HepG2 (cell line): ENCODE measurements at regions not wholly inside any gene's neighbourhood (a gene's known extent, or its start where the extent isn't known, plus 50 kb on each side); places are given as distances from the start of the nearest gene placed in this dataset.

ENCODE experiments used
- ATAC-seq: fragments of 200-7000 bp; cut with Tn5 transposase; 3 replicates; pipeline ENCODE4 v1.9.1; 2020; ENCODE audit warnings: mild to moderate bottlenecking, moderate library complexity
- BruUV-seq: library from RNA; stranded (reverse); fragments of 400-500 nt; replicated peaks from 2 replicates; lab custom pipeline; 2021; lab: Mats Ljungman, UMichigan
- CTCF ChIA-PET: fragments of 300-600 bp; formaldehyde crosslinking; extraction: SDS; loops from one replicate; lab custom pipeline; 2021; ENCODE audit warnings: low total read pairs, inconsistent platforms, low intra/inter-chr PET ratio; lab: Yijun Ruan, JAX
- POLR2A ChIA-PET: fragments of 350-600 bp; sonication (Branson Sonifier 250); formaldehyde crosslinking; loops from one replicate; lab custom pipeline; 2020; ENCODE audit warnings: antibody characterized with exemption, inconsistent platforms; lab: Yijun Ruan, JAX
- DNase-seq: peaks from one replicate; pipeline ENCODE4 v3.0.0-alpha.2; 2015; ENCODE audit warnings: low spot score
- FAIRE-seq: peaks from 3 replicates; lab custom pipeline; 2011; peaks lifted over from hg19 to GRCh38; lab: Jason Lieb, UNC
- H2AFZ ChIP-seq: one replicate; pipeline ENCODE4 v1.6.1; 2011; ENCODE audit warnings: low read length, inconsistent platforms
- H3K27ac ChIP-seq: fragments of 300-600 bp; 3 replicates; pipeline ENCODE4 v1.8.0; 2011; ENCODE audit warnings: mixed run types, mild to moderate bottlenecking, mixed read lengths, low read length, inconsistent platforms; ENCODE audit not compliant: insufficient read depth; ENCODE audit errors: extremely low read length
- H3K27me3 ChIP-seq, 2 experiments: fragments of 200-600 bp in 1 of 2; 2 replicates in 1 of 2; 3 replicates in 1 of 2; pipeline versions ENCODE4 v1.6.0 to v1.8.0; 2011; ENCODE audit warnings: low read length in 2 of 2, mild to moderate bottlenecking in 2 of 2, moderate library complexity in 2 of 2, inconsistent platforms in 1 of 2; ENCODE audit not compliant: insufficient read depth in 2 of 2, control insufficient read depth in 1 of 2
- H3K36me3 ChIP-seq, 2 experiments: fragments of 200-600 bp in 1 of 2; replicated peaks in 1 of 2; 2 replicates in 1 of 2; 3 replicates in 1 of 2; pipeline versions ENCODE4 v1.5.1 to v1.8.0; 2011; ENCODE audit warnings: low read length in 2 of 2, inconsistent platforms in 1 of 2; ENCODE audit not compliant: insufficient read depth in 2 of 2, control insufficient read depth in 1 of 2
- H3K4me1 ChIP-seq: 2 replicates; pipeline ENCODE4 v1.5.1; 2012; ENCODE audit warnings: low read length, inconsistent platforms; ENCODE audit not compliant: insufficient read depth
- H3K4me2 ChIP-seq: 2 replicates; pipeline ENCODE4 v1.6.0; 2011; ENCODE audit warnings: low read depth, low read length, inconsistent platforms
- H3K4me3 ChIP-seq, 3 experiments: fragments of 200-600 bp in 1 of 3; sonication (generic), shearing (Covaris generic) in 1 of 3; replicated peaks in 1 of 3; 2 replicates each; pipeline ENCODE4 v1.5.1; 2011 to 2016; ENCODE audit warnings: low read length in 3 of 3, inconsistent platforms in 2 of 3, low read depth in 2 of 3, mild to moderate bottlenecking in 2 of 3, control low read depth in 1 of 3, mixed read lengths in 1 of 3; ENCODE audit not compliant: insufficient read depth in 1 of 3
- H3K79me2 ChIP-seq: one replicate; pipeline ENCODE4 v1.6.1; 2011; ENCODE audit warnings: low read length, inconsistent platforms; ENCODE audit not compliant: insufficient read depth
- H3K9ac ChIP-seq: 2 replicates; pipeline ENCODE4 v1.6.0; 2011; ENCODE audit warnings: mild to moderate bottlenecking, low read depth, low read length, inconsistent platforms; ENCODE audit not compliant: insufficient read depth
- H3K9me3 ChIP-seq: 2 replicates; pipeline ENCODE4 v1.5.1; 2012; ENCODE audit warnings: mild to moderate bottlenecking, low read length
- H4K20me1 ChIP-seq: 2 replicates; pipeline ENCODE4 v1.6.0; 2011; ENCODE audit warnings: inconsistent platforms, mild to moderate bottlenecking, low read length, moderate library complexity; ENCODE audit not compliant: insufficient read depth
- GATAD2A ChIP-seq: IDR thresholded peaks from 2 replicates; pipeline ENCODE4 v1.6.1; 2016
- MTA3 ChIP-seq: sonication (generic); formaldehyde crosslinking; IDR thresholded peaks from 2 replicates; pipeline ENCODE4 v1.4.0; 2020; ENCODE audit warnings: missing genetic modification reagents
- RBM39 ChIP-seq: fragments of 200-400 bp; formaldehyde crosslinking; IDR thresholded peaks from one replicate; pipeline ENCODE4 v1.6.1; 2018; ENCODE audit warnings: antibody characterized with exemption, mild to moderate bottlenecking, low read depth, low read length; ENCODE audit not compliant: poor library complexity, severe bottlenecking
- TFDP1 ChIP-seq: IDR thresholded peaks from 2 replicates; pipeline ENCODE4 v1.6.1; 2016; ENCODE audit warnings: missing compliant biosample characterization, missing genetic modification reagents, borderline replicate concordance
- WIZ ChIP-seq: sonication (generic); formaldehyde crosslinking; IDR thresholded peaks from 2 replicates; pipeline ENCODE4 v1.5.1; 2020; ENCODE audit warnings: mild to moderate bottlenecking, missing genetic modification reagents
- ZBTB44 ChIP-seq: sonication (generic); formaldehyde crosslinking; IDR thresholded peaks from 2 replicates; pipeline ENCODE4 v1.4.0; 2020; ENCODE audit warnings: missing genetic modification reagents
- ZBTB46 ChIP-seq: sonication (generic); formaldehyde crosslinking; IDR thresholded peaks from 2 replicates; pipeline ENCODE4 v1.4.0; 2020; ENCODE audit warnings: mild to moderate bottlenecking, missing genetic modification reagents, borderline replicate concordance
- ZNF460 ChIP-seq: sonication (generic); formaldehyde crosslinking; IDR thresholded peaks from 2 replicates; pipeline ENCODE4 v1.5.1; 2020; ENCODE audit warnings: missing genetic modification reagents, mild to moderate bottlenecking, borderline replicate concordance
- ZNF703 ChIP-seq: sonication (generic); formaldehyde crosslinking; IDR thresholded peaks from 2 replicates; pipeline ENCODE4 v1.5.1; 2020; ENCODE audit warnings: missing genetic modification reagents, mild to moderate bottlenecking, moderate library complexity, borderline replicate concordance
- ZNF720 ChIP-seq: sonication (generic); formaldehyde crosslinking; IDR thresholded peaks from 2 replicates; pipeline ENCODE4 v1.4.0; 2020; ENCODE audit warnings: missing genetic modification reagents
- WGBS: methylation state at CpG from one replicate; pipeline ENCODE4 v1.1.6; 2017; ENCODE audit warnings: low lambda C conversion rate; 5-methylcytosine and 5-hydroxymethylcytosine counted together
- in situ Hi-C: cut with HindIII; loops from 2 replicates; pipeline ENCODE4 v1.10.0; 2017; ENCODE audit warnings: low pct_unique_long_range_greater_than_20kb; ENCODE audit not compliant: extremely low pct_ligation_motif_present
- intact Hi-C: fragments of 100-400 bp; cut with micrococcal nuclease; formaldehyde crosslinking; loops from one replicate; pipeline ENCODE4 v1.10.0; 2022; ENCODE audit not compliant: unreplicated experiment
- TF ChIP-seq, protein P1 (sequence below): sonication (generic); formaldehyde crosslinking; IDR thresholded peaks from 2 replicates; pipeline ENCODE4 v1.4.0; 2020; ENCODE audit warnings: mild to moderate bottlenecking, low read depth, missing genetic modification reagents
- TF ChIP-seq, protein P2 (sequence below): sonication (generic); formaldehyde crosslinking; IDR thresholded peaks from 2 replicates; pipeline ENCODE4 v1.5.1; 2020; ENCODE audit warnings: missing genetic modification reagents, mild to moderate bottlenecking, borderline replicate concordance

- TF ChIP-seq GATAD2A, result no peak
- no peak for TF ChIP-seq WIZ (CRISPR knock-in tag)
- TF ChIP-seq ZBTB44 (CRISPR knock-in tag), result no peak
- TF ChIP-seq, protein P1, sequence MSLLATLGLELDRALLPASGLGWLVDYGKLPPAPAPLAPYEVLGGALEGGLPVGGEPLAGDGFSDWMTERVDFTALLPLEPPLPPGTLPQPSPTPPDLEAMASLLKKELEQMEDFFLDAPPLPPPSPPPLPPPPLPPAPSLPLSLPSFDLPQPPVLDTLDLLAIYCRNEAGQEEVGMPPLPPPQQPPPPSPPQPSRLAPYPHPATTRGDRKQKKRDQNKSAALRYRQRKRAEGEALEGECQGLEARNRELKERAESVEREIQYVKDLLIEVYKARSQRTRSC (CRISPR knock-in tag), result no peak
- TF ChIP-seq, protein P2, sequence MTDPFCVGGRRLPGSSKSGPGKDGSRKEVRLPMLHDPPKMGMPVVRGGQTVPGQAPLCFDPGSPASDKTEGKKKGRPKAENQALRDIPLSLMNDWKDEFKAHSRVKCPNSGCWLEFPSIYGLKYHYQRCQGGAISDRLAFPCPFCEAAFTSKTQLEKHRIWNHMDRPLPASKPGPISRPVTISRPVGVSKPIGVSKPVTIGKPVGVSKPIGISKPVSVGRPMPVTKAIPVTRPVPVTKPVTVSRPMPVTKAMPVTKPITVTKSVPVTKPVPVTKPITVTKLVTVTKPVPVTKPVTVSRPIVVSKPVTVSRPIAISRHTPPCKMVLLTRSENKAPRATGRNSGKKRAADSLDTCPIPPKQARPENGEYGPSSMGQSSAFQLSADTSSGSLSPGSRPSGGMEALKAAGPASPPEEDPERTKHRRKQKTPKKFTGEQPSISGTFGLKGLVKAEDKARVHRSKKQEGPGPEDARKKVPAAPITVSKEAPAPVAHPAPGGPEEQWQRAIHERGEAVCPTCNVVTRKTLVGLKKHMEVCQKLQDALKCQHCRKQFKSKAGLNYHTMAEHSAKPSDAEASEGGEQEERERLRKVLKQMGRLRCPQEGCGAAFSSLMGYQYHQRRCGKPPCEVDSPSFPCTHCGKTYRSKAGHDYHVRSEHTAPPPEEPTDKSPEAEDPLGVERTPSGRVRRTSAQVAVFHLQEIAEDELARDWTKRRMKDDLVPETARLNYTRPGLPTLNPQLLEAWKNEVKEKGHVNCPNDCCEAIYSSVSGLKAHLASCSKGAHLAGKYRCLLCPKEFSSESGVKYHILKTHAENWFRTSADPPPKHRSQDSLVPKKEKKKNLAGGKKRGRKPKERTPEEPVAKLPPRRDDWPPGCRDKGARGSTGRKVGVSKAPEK (CRISPR knock-in tag), result no peak
- no peak for TF ChIP-seq TFDP1 (CRISPR knock-in tag)
- no peak for TF ChIP-seq ZNF720 (CRISPR knock-in tag)
- TF ChIP-seq ZNF703, result no peak
- TF ChIP-seq ZBTB46 (CRISPR knock-in tag), result no peak
- no peak for TF ChIP-seq ZNF460 (CRISPR knock-in tag)
- no peak for TF ChIP-seq MTA3 (CRISPR knock-in tag)
- TF ChIP-seq RBM39, result no peak
- no TSS peak for BruUV-seq
- ChIA-PET POLR2A (no interaction called here), CTCF (no interaction called here)
- no peaks in the 10 kb centered on the region for H3K27me3 ChIP-seq
- no peaks in the 10 kb centered on the region for H3K36me3 ChIP-seq
- FAIRE-seq (no peak), DNase-seq (no peak), ATAC-seq (no peak)
- H2AFZ ChIP-seq, result no peak overlapping the region
- H3K4me3 ChIP-seq, result no peak overlapping the region
- intact Hi-C loops (no loop called here), in situ Hi-C loops (no loop called here)
- no peaks in the 10 kb centered on the region for H3K4me1 ChIP-seq
- H3K27ac ChIP-seq, result no peak overlapping the region
- peaks cover 28% of the 10 kb centered on the region; the same call in 1 of the 2 replicates for H3K9me3 ChIP-seq
- 0% methylated on average over 3 of the region's 3 CpGs for WGBS
- no peak overlapping the region for H3K4me2 ChIP-seq
- H3K79me2 ChIP-seq, result no peaks in the 10 kb centered on the region
- H3K9ac ChIP-seq, result no peak overlapping the region
- no peaks in the 10 kb centered on the region for H4K20me1 ChIP-seq
Observed at GRCh38 chr7:15963206-15963605, 276.7 kb upstream of the MEOX2 start.
